ENCODE measurements at regions not wholly inside any gene's neighbourhood (a gene's known extent, or its start where the extent isn't known, plus 50 kb on each side); places are given as distances from the start of the nearest gene placed in this dataset.

DNA sequence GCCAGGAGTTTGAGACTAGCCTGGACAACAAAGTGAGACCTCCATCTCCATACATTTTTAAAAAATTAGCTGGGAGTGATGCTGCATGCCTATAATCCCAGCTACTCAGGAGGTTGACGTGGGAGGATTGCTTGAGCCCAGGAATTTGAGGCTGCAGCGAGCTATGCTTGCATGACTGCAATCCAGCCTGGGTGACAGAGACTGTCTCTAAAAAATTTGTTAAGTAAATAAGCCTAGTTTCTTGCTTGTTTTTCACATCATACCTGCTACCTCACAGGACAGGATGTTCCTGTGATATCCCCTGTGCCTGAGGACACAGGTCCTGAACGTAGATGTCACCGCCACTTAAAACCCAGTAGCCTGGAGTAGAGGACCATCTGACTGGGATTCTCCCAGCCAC is 348.6 kb downstream of the MN1 start:
- DNase-seq (no peak), ATAC-seq (no peak)
- H3K27me3 Mint-ChIP-seq (ENCODE audit: low read depth), result no peaks in the 10 kb centered on the region
- no peaks in the 10 kb centered on the region for H3K36me3 Mint-ChIP-seq (ENCODE audit: low read depth)
- no peaks in the 10 kb centered on the region for H3K4me1 Mint-ChIP-seq (ENCODE audit: low read depth)
- CTCF ChIA-PET, result no interaction called here
- no peak overlapping the region for H3K27ac Mint-ChIP-seq
- H3K4me3 Mint-ChIP-seq, result no peak overlapping the region
- H3K9me3 Mint-ChIP-seq (ENCODE audit: insufficient read depth), result no peaks in the 10 kb centered on the region
- POLR2A ChIA-PET, result no interaction called here

DNA sequence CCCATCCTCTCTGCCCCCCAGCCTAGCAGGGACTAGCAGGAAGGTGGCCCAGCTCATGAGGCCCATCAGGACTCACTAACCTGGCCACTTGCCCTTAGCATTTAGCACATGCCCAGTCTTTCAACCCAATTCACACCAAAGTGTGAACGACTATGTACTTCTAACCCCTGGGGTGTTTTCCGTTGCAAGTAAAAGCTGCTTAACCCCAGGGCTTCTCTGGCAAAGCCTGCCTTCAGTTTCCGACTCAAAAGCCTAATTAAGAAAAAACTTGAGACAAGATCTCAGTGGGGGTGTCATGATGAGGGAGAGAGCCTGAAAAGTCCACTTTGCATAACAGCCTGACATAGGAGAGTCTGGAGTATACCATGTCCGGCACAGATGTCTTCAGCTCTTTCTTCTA is 347.8 kb downstream of the MN1 start:
- Mint-ChIP-seq H3K4me1 (ENCODE audit: low read depth) (no peaks in the 10 kb centered on the region), H3K4me3 (no peak overlapping the region), H3K27me3 (ENCODE audit: low read depth) (no peaks in the 10 kb centered on the region), H3K27ac (no peak overlapping the region), H3K36me3 (ENCODE audit: low read depth) (no peaks in the 10 kb centered on the region), H3K9me3 (ENCODE audit: insufficient read depth) (no peaks in the 10 kb centered on the region)
- DNase-seq (no peak), ATAC-seq (no peak)
- ChIA-PET POLR2A (no interaction called here), CTCF (no interaction called here)

DNA sequence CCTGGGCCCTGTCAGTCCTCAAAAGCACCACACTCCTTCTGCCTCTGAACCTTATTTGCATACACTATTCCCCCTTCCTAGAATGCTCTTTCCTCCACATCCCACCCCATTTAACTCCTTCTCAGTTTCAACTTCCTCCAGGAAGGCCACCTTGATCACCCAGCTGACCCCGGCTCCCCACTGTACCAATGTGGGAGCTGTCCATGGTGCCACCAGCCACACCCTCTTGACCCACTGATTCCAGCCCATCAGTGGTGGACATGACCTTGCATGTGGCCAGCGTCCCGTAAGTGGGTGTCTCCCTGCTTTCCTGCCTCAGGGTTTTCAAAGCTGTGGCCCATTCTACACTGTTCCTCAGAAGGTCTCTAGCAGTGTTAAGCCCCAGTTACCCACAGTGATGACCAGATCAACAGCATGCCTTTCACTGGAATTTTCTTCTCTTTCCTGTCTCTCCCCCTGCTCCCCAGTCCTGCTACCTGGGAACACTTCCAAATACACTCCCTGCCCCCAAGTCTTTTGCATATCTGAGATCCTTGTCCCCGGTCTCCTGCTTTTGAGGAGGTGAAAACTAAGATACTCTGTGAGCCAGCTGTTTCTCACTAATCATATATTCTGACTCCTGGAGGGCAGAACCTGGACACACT is 346.6 kb downstream of the MN1 start:
- no peaks in the 10 kb centered on the region for H3K9me3 Mint-ChIP-seq (ENCODE audit: insufficient read depth)
- ChIA-PET POLR2A (no interaction called here), CTCF (no interaction called here)
- DNase-seq, result no peak
- no peak overlapping the region for H3K27ac Mint-ChIP-seq
- no peaks in the 10 kb centered on the region for H3K36me3 Mint-ChIP-seq (ENCODE audit: low read depth)
- no peaks in the 10 kb centered on the region for H3K27me3 Mint-ChIP-seq (ENCODE audit: low read depth)
- H3K4me3 Mint-ChIP-seq, result no peak overlapping the region
- H3K4me1 Mint-ChIP-seq (ENCODE audit: low read depth), result no peaks in the 10 kb centered on the region
- ATAC-seq, result no peak

DNA sequence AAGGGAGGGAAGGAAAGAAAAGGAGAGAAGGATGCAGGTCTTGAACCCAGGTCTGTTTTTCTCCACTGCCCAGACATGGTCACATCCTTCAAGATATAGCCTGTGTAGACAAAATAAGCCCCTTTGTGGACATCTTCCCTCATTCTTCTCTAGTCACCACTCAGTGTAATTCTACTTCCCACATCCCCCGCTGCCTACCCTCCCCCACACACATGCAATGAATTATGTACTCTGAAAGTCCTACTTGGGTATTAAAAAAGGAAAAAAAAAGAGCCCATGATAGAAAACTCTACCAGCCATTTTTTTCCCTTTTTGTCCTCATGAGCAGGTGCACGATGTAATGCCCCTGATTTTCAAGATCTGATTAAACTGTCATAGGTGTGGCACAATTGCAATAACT is 346.0 kb downstream of the MN1 start:
- ChIA-PET CTCF (no interaction called here), POLR2A (no interaction called here)
- Mint-ChIP-seq H3K9me3 (ENCODE audit: insufficient read depth) (no peaks in the 10 kb centered on the region), H3K27ac (no peak overlapping the region), H3K4me1 (ENCODE audit: low read depth) (no peaks in the 10 kb centered on the region), H3K27me3 (ENCODE audit: low read depth) (no peaks in the 10 kb centered on the region), H3K4me3 (no peak overlapping the region), H3K36me3 (ENCODE audit: low read depth) (no peaks in the 10 kb centered on the region)
- DNase-seq (no peak), ATAC-seq (no peak)

DNA sequence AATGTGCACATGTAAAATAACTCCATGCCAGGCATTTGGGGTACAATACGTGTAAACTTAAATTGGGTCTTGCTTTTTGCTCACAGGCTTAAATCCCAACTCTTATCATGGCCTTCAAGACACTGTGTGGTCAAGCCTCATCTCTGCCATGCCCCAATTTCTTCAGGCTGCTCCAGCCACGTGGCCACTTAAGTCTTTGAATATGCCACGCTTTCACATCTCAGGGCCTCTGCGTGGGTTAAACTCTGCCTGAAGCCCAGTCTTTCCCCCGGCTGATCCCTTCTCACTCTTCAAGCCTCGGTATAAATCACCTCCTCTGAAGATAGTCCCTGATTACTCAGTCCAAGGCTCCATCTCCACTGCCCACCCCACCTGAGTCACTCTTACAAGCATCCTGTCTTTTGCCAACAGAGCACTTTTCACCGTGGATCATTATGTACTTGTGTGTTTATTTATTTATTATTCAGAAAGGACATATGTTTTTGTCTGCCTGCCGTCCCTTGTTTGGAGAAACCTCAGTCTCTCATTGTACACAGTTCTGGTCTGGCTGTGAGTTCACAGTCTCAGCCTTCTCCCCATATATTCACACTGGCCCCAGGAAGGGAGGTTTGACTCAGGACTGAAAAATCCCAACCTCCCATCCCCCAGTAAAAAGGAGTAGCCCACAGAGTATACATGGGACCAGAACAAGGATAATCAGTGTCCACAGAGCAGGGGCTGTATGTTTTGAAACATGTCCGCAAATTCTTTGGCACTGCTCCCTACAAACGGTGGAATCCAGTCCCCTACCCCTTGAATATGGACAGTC is 344.7 kb downstream of the MN1 start:
- CTCF ChIA-PET, result no interaction called here

DNA sequence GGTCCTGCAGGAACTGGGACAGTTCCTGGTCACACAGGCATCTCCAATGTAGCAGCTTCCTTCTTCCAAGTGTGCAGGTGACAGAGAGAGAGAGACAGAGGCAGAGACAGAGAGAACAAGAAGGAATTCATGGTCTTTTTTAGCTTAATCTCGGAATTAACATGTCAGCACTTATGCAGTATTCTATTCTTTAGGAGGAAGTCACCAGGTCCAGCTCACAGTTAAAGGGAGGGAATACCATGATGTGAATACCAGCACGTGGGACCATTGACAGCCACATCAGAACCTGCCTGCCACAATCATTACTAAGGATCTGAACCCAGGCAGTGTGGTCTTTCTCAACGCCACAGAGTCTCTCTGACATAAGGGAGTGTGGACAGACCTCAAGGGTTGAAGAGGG is 341.6 kb downstream of the MN1 start:
- ATAC-seq, result no peak
- Mint-ChIP-seq H3K4me1 (ENCODE audit: low read depth) (no peaks in the 10 kb centered on the region), H3K4me3 (no peak overlapping the region), H3K27me3 (ENCODE audit: low read depth) (no peaks in the 10 kb centered on the region), H3K27ac (no peak overlapping the region), H3K9me3 (ENCODE audit: insufficient read depth) (no peaks in the 10 kb centered on the region), H3K36me3 (ENCODE audit: low read depth) (no peaks in the 10 kb centered on the region)
- CTCF ChIA-PET, result no interaction called here
- no peak for DNase-seq
- POLR2A ChIA-PET, result no interaction called here

More for the DNA sequence above, 344.7 kb downstream of the MN1 start:
- Mint-ChIP-seq H3K4me1 (ENCODE audit: low read depth) (no peaks in the 10 kb centered on the region), H3K36me3 (ENCODE audit: low read depth) (no peaks in the 10 kb centered on the region), H3K27ac (no peak overlapping the region), H3K27me3 (ENCODE audit: low read depth) (no peaks in the 10 kb centered on the region), H3K9me3 (ENCODE audit: insufficient read depth) (no peaks in the 10 kb centered on the region), H3K4me3 (no peak overlapping the region)
- ATAC-seq (no peak), DNase-seq (no peak)
- POLR2A ChIA-PET, result no interaction called here

DNA sequence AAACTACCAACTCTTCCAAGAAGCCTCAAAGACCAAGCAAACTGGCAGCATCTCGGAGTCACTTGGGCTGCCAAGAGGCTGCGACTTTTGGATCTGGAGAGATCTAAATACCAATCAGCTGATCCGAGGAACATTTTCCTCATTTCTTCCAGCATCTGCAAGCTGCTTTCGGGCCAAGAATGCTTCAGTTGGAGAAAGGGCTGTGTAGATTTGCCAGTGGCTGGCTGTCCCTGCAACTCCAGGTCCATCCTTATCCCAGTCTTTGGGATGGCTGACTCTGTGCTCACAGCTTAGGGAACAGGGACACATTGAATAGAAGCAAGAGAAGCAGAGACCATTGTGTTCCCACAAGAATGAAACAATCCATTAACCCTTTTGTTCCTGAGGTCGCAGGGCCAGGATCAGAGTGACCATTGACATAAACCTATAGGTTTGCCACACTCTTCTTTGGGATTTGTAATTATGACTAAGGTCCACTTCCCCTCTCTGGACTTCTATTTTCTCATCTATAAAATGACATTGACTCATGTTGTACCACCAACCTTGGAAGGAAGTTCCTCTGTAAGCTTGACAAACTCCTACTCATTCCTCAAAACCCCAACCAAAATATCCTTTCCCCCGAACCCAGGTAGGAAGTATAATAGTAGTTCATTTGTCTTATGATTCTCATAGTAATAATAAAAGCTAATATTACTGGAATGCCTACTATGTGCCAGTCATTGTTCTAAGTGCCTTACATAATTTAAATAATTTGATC is 340.8 kb downstream of the MN1 start:
- H3K9me3 Mint-ChIP-seq (ENCODE audit: insufficient read depth), result no peaks in the 10 kb centered on the region
- H3K27ac Mint-ChIP-seq, result no peak overlapping the region
- CTCF ChIA-PET, result no interaction called here
- H3K27me3 Mint-ChIP-seq (ENCODE audit: low read depth), result no peaks in the 10 kb centered on the region
- ATAC-seq (no peak), DNase-seq (no peak)
- POLR2A ChIA-PET, result no interaction called here
- no peak overlapping the region for H3K4me3 Mint-ChIP-seq
- no peaks in the 10 kb centered on the region for H3K36me3 Mint-ChIP-seq (ENCODE audit: low read depth)
- no peaks in the 10 kb centered on the region for H3K4me1 Mint-ChIP-seq (ENCODE audit: low read depth)

DNA sequence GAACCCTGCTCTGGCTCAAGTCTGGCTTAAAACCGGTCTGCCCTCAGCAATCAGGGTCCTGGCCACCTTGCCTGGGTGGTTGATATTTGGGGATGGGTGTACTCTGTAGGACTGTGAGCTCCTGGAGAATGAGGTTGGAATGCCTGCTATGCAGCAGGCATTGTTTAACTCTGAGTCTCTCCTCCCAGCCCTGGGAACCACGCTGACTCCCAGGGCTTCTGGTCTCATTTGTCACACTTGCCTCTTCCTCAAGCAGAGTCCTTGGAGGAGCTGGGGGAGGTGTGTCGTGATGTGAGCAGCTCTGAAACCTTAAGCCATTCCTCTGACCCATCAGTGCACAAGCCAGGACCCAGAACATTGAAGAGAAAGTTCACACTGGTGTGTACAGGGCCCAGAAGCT is 340.1 kb downstream of the MN1 start:
- Mint-ChIP-seq H3K9me3 (ENCODE audit: insufficient read depth) (no peaks in the 10 kb centered on the region), H3K27me3 (ENCODE audit: low read depth) (no peaks in the 10 kb centered on the region), H3K4me1 (ENCODE audit: low read depth) (no peaks in the 10 kb centered on the region), H3K4me3 (no peak overlapping the region), H3K36me3 (ENCODE audit: low read depth) (no peaks in the 10 kb centered on the region), H3K27ac (no peak overlapping the region)
- ATAC-seq (no peak), DNase-seq (no peak)
- ChIA-PET CTCF (no interaction called here), POLR2A (no interaction called here)

DNA sequence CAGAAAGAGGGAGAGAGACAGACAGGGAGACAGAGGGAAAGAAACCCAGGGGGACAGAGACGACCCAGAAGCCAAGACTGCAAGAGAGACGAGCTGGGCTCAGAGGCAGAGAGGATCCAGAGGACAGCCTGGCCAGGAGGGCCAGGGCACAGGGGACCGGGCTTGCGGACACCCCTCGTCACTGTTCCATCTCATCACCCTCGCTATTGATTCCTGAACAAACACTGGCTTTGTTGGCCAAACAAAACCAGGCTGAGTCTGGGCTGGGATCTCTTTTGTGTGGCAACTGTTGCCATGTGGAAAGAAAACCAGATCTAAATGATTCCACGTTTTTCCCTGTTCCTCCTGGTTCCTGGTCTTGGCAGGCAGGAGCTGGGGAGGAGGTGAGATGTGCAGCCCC is 339.4 kb downstream of the MN1 start:
- POLR2A ChIA-PET, result no interaction called here
- no peak for ATAC-seq
- DNase-seq, result no peak
- no peak overlapping the region for H3K4me3 Mint-ChIP-seq
- H3K27me3 Mint-ChIP-seq (ENCODE audit: low read depth), result no peaks in the 10 kb centered on the region
- H3K36me3 Mint-ChIP-seq (ENCODE audit: low read depth), result no peaks in the 10 kb centered on the region
- CTCF ChIA-PET, result no interaction called here
- H3K27ac Mint-ChIP-seq, result no peak overlapping the region
- no peaks in the 10 kb centered on the region for H3K9me3 Mint-ChIP-seq (ENCODE audit: insufficient read depth)
- H3K4me1 Mint-ChIP-seq (ENCODE audit: low read depth), result no peaks in the 10 kb centered on the region

DNA sequence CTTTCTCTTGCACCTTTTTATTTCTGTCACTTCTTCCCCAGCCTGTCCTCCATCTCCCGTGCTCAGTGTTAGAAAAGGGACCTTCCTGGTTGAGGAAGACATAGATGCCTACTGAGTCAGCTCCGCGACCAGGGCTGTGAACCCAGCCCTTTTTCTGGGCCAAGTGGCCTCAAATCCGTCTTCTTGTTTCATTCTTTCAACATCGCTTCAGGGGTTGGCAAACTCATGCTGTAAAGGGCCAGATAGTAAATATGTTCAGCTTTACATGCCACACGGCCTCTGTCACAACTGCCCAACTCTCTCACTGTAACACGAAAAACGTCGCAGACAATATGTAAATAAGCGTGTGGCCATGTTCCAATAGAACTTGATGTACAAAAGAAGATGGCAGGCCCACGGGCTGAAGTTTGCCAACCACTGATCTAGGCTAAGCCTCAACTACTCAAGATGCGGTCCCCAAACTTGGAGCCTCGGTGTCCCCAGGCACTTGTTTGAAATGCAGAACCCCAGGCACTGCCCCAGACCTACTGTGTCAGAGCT is 338.4 kb downstream of the MN1 start:
- H3K4me3 Mint-ChIP-seq, result no peak overlapping the region
- no peak for DNase-seq
- H3K36me3 Mint-ChIP-seq (ENCODE audit: low read depth), result no peaks in the 10 kb centered on the region
- H3K27me3 Mint-ChIP-seq (ENCODE audit: low read depth), result no peaks in the 10 kb centered on the region
- POLR2A ChIA-PET, result no interaction called here
- no peaks in the 10 kb centered on the region for H3K4me1 Mint-ChIP-seq (ENCODE audit: low read depth)
- H3K27ac Mint-ChIP-seq, result no peak overlapping the region
- CTCF ChIA-PET, result no interaction called here
- H3K9me3 Mint-ChIP-seq (ENCODE audit: insufficient read depth), result no peaks in the 10 kb centered on the region
- ATAC-seq, result no peak

DNA sequence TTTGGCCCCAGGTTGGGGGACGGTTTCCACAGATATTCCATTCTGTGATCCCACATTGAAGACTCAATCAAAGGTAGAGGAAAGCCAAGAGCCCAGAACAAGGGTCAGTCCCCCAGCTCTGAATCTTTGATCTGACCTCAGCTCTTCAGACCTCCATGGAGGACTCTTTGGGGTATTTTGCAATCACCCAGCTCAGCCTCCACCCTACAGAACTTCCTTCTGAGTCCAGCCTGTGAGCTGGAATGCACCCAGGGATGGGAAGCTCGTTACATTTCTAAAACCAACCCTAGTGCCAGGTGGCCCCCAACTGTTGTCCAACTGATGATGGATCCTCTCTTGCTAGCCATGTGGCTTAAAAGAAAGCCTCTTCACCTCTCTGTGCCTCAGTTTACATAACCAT is 335.3 kb downstream of the MN1 start:
- no peaks in the 10 kb centered on the region for H3K36me3 Mint-ChIP-seq (ENCODE audit: low read depth)
- no peaks in the 10 kb centered on the region for H3K9me3 Mint-ChIP-seq (ENCODE audit: insufficient read depth)
- ChIA-PET CTCF (no interaction called here), POLR2A (no interaction called here)
- no peak overlapping the region for H3K4me3 Mint-ChIP-seq
- H3K27me3 Mint-ChIP-seq (ENCODE audit: low read depth), result no peaks in the 10 kb centered on the region
- no peaks in the 10 kb centered on the region for H3K4me1 Mint-ChIP-seq (ENCODE audit: low read depth)
- no peak overlapping the region for H3K27ac Mint-ChIP-seq
- DNase-seq, result no peak
- no peak for ATAC-seq

DNA sequence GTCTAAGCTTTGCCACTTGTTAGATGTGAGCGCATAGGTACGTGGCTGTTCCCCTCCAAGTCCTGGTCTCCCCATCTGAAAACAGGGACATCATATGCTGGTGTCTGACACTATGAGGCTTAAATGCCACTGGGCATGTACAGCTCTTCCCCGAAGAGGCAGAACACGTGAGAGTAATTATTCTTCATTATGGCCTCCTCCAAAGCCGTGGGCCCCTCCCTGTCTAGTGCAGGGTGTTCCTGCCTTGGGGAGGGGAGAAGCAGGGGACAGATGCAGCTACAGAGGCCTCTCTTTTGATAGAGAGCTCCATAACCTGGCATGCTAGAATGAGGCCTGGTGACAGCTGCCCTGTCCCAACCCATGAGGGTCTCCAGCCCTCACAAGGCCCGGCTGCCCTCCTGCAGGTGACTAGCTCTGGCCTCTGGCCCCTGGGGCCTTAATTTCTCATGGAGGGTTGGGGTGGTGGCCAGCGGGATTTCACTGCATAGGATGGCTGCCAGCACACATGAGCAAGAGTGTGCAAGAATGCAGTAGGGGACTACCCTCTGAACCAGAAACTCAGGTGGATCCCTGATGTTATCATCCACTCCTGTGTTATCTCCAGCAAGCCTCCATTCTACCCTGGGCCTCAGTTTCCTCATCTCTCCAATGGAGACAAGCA is 334.6 kb downstream of the MN1 start:
- no peak for ATAC-seq
- no peaks in the 10 kb centered on the region for H3K4me1 Mint-ChIP-seq (ENCODE audit: low read depth)
- no peaks in the 10 kb centered on the region for H3K9me3 Mint-ChIP-seq (ENCODE audit: insufficient read depth)
- no peak for DNase-seq
- no peak overlapping the region for H3K4me3 Mint-ChIP-seq
- no peak overlapping the region for H3K27ac Mint-ChIP-seq
- POLR2A ChIA-PET, result no interaction called here
- H3K36me3 Mint-ChIP-seq (ENCODE audit: low read depth), result no peaks in the 10 kb centered on the region
- H3K27me3 Mint-ChIP-seq (ENCODE audit: low read depth), result no peaks in the 10 kb centered on the region
- CTCF ChIA-PET, result no interaction called here
